Endodermal cell (in vitro differentiated cells): ENCODE measurements at regions not wholly inside any gene's neighbourhood (a gene's known extent, or its start where the extent isn't known, plus 50 kb on each side); places are given as distances from the start of the nearest gene placed in this dataset.

Source experiments
- DNase-seq: peaks from one replicate; pipeline ENCODE4 v3.0.0-alpha.2; 2017
- H3K27ac ChIP-seq: 2 replicates; pipeline ENCODE4 v1.5.1; 2013; ENCODE audit warnings: mild to moderate bottlenecking, low read depth, low read length, moderate library complexity
- H3K27me3 ChIP-seq: 2 replicates; pipeline ENCODE4 v1.6.1; 2013; ENCODE audit warnings: mild to moderate bottlenecking, low read length, moderate library complexity; ENCODE audit not compliant: insufficient read depth, control insufficient read depth, poor library complexity, severe bottlenecking
- H3K36me3 ChIP-seq: 2 replicates; pipeline ENCODE4 v1.7.0; 2013; ENCODE audit warnings: mild to moderate bottlenecking, low read length, moderate library complexity; ENCODE audit not compliant: control insufficient read depth, insufficient read depth
- H3K4me1 ChIP-seq: one replicate; pipeline ENCODE4 v1.7.0; 2013; ENCODE audit warnings: low read length; ENCODE audit not compliant: control insufficient read depth, insufficient read depth
- H3K4me3 ChIP-seq: 2 replicates; pipeline ENCODE4 v1.5.1; 2013; ENCODE audit warnings: mild to moderate bottlenecking, low read length, moderate library complexity
- H3K9ac ChIP-seq: 2 replicates; pipeline ENCODE4 v1.6.1; 2013; ENCODE audit warnings: mild to moderate bottlenecking, low read length, moderate library complexity; ENCODE audit not compliant: poor library complexity, severe bottlenecking; ENCODE audit errors: extremely low read depth
- H3K9me3 ChIP-seq: 2 replicates; pipeline ENCODE4 v1.6.1; 2013; ENCODE audit warnings: mild to moderate bottlenecking, low read length, moderate library complexity; ENCODE audit not compliant: control insufficient read depth
- H3K27ac Mint-ChIP-seq: 2 replicates; pipeline ENCODE4 v1.8.0; 2020; ENCODE audit warnings: mixed read lengths
- H3K27me3 Mint-ChIP-seq: 2 replicates; pipeline ENCODE4 v1.8.0; 2021; ENCODE audit warnings: mild to moderate bottlenecking, mixed read lengths; ENCODE audit not compliant: insufficient read depth
- H3K36me3 Mint-ChIP-seq: 2 replicates; pipeline ENCODE4 v1.8.0; 2020; ENCODE audit warnings: low read depth, mixed read lengths
- H3K4me1 Mint-ChIP-seq: 2 replicates; pipeline ENCODE4 v1.8.0; 2020; ENCODE audit warnings: mixed read lengths
- H3K4me3 Mint-ChIP-seq: 2 replicates; pipeline ENCODE4 v1.8.0; 2020; ENCODE audit warnings: mild to moderate bottlenecking, moderate library complexity, mixed read lengths
- H3K9me3 Mint-ChIP-seq: 2 replicates; pipeline ENCODE4 v1.8.0; 2020; ENCODE audit warnings: mild to moderate bottlenecking, mixed read lengths
- CTCF ChIP-seq: fragments of 200-600 bp; sonication (generic); conservative IDR thresholded peaks from 2 replicates; pipeline ENCODE4 v1.5.0; 2021; ENCODE audit warnings: antibody characterized with exemption, mild to moderate bottlenecking
- WGBS, 2 experiments: methylation state at CpG; one replicate each; pipeline versions ENCODE4 v1.1.5 to v1.1.7; 2013; ENCODE audit warnings: missing lambda C conversion rate in 2 of 2, mixed read lengths in 1 of 2; ENCODE audit not compliant: insufficient coverage in 1 of 2, insufficient read length in 1 of 2; 5-methylcytosine and 5-hydroxymethylcytosine counted together

GRCh38 chr1:67584938-67585337, 100.1 kb upstream of the GADD45A start:
- WGBS, 2 experiments = 90 to 95% methylated on average over 5 to 6 of the region's 6 CpGs

DNA sequence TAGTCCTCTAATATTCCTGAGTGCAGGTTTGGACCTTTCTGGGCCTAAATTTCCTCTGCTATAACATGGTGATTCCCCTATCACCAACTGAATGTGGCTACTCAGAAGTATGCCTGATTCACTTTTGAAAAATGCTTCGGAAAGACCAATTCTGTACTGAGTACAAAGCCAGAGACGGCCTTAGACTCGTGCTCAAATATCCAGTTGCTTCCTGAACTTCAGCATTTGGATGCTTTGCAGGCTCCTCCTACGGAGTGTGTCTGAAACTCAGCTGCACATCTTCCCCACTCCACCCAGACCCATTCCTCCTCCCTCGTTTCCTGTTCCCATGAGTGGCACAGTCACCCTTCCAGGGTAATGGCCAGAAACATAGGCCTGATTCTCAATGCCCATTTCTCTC, 98.4 kb upstream of the GADD45A start:
- Mint-ChIP-seq H3K4me3 (no peak overlapping the region), H3K27me3 (peaks cover 2% of the 10 kb centered on the region), H3K9me3 (no peaks in the 10 kb centered on the region), H3K27ac (no peak overlapping the region), H3K36me3 (no peaks in the 10 kb centered on the region), H3K4me1 (peaks cover 13% of the 10 kb centered on the region)
- no peaks in the 10 kb centered on the region for H3K4me1 ChIP-seq
- no peaks in the 10 kb centered on the region for H3K36me3 ChIP-seq
- no peaks in the 10 kb centered on the region for H3K27me3 ChIP-seq
- no peak overlapping the region for H3K9ac ChIP-seq
- H3K27ac ChIP-seq = no peak overlapping the region
- DNase-seq = no peak
- no peak for TF ChIP-seq CTCF
- WGBS, 2 experiments = 92 to 93% methylated on average over 5 of the region's 5 CpGs
- H3K9me3 ChIP-seq = no peaks in the 10 kb centered on the region
- no peak overlapping the region for H3K4me3 ChIP-seq

More at GRCh38 chr1:67584938-67585337, 100.1 kb upstream of the GADD45A start:
- no peak for TF ChIP-seq CTCF
- H3K27me3 ChIP-seq = no peaks in the 10 kb centered on the region
- DNase-seq = no peak
- no peak overlapping the region for H3K4me3 ChIP-seq
- Mint-ChIP-seq H3K4me3 (no peak overlapping the region), H3K4me1 (peaks cover 9% of the 10 kb centered on the region), H3K27ac (no peak overlapping the region), H3K27me3 (peaks cover 2% of the 10 kb centered on the region), H3K36me3 (no peaks in the 10 kb centered on the region), H3K9me3 (no peaks in the 10 kb centered on the region)
- H3K9me3 ChIP-seq = no peaks in the 10 kb centered on the region
- no peaks in the 10 kb centered on the region for H3K36me3 ChIP-seq
- no peak overlapping the region for H3K9ac ChIP-seq
- no peak overlapping the region for H3K27ac ChIP-seq
- no peaks in the 10 kb centered on the region for H3K4me1 ChIP-seq

- Mint-ChIP-seq H3K9me3 (no peaks in the 10 kb centered on the region), H3K27me3 (peaks cover 2% of the 10 kb centered on the region), H3K36me3 (no peaks in the 10 kb centered on the region), H3K27ac (no peak overlapping the region), H3K4me1 (peaks cover 14% of the 10 kb centered on the region), H3K4me3 (no peak overlapping the region)
- DNase-seq = no peak
- H3K4me3 ChIP-seq = no peak overlapping the region
- no peak for TF ChIP-seq CTCF
- no peaks in the 10 kb centered on the region for H3K27me3 ChIP-seq
- no peak overlapping the region for H3K27ac ChIP-seq
- 90 to 95% methylated on average over 9 of the region's 9 CpGs for WGBS, 2 experiments
- H3K36me3 ChIP-seq = no peaks in the 10 kb centered on the region
- no peak overlapping the region for H3K9ac ChIP-seq
- H3K4me1 ChIP-seq = no peaks in the 10 kb centered on the region
- H3K9me3 ChIP-seq = no peaks in the 10 kb centered on the region
Measured at GRCh38 chr1:67588178-67588855, 96.7 kb upstream of the GADD45A start.
